Endodermal cell (in vitro differentiated cells): ENCODE measurements at regions not wholly inside any gene's neighbourhood (a gene's known extent, or its start where the extent isn't known, plus 50 kb on each side); places are given as distances from the start of the nearest gene placed in this dataset.

Experiments used
- DNase-seq: peaks from one replicate; pipeline ENCODE4 v3.0.0-alpha.2; 2017
- H3K27ac ChIP-seq: 2 replicates; pipeline ENCODE4 v1.5.1; 2013; ENCODE audit warnings: mild to moderate bottlenecking, low read depth, low read length, moderate library complexity
- H3K27me3 ChIP-seq: 2 replicates; pipeline ENCODE4 v1.6.1; 2013; ENCODE audit warnings: mild to moderate bottlenecking, low read length, moderate library complexity; ENCODE audit not compliant: insufficient read depth, control insufficient read depth, poor library complexity, severe bottlenecking
- H3K36me3 ChIP-seq: 2 replicates; pipeline ENCODE4 v1.7.0; 2013; ENCODE audit warnings: mild to moderate bottlenecking, low read length, moderate library complexity; ENCODE audit not compliant: control insufficient read depth, insufficient read depth
- H3K4me1 ChIP-seq: one replicate; pipeline ENCODE4 v1.7.0; 2013; ENCODE audit warnings: low read length; ENCODE audit not compliant: control insufficient read depth, insufficient read depth
- H3K4me3 ChIP-seq: 2 replicates; pipeline ENCODE4 v1.5.1; 2013; ENCODE audit warnings: mild to moderate bottlenecking, low read length, moderate library complexity
- H3K9ac ChIP-seq: 2 replicates; pipeline ENCODE4 v1.6.1; 2013; ENCODE audit warnings: mild to moderate bottlenecking, low read length, moderate library complexity; ENCODE audit not compliant: poor library complexity, severe bottlenecking; ENCODE audit errors: extremely low read depth
- H3K9me3 ChIP-seq: 2 replicates; pipeline ENCODE4 v1.6.1; 2013; ENCODE audit warnings: mild to moderate bottlenecking, low read length, moderate library complexity; ENCODE audit not compliant: control insufficient read depth
- H3K27ac Mint-ChIP-seq: 2 replicates; pipeline ENCODE4 v1.8.0; 2020; ENCODE audit warnings: mixed read lengths
- H3K27me3 Mint-ChIP-seq: 2 replicates; pipeline ENCODE4 v1.8.0; 2021; ENCODE audit warnings: mild to moderate bottlenecking, mixed read lengths; ENCODE audit not compliant: insufficient read depth
- H3K36me3 Mint-ChIP-seq: 2 replicates; pipeline ENCODE4 v1.8.0; 2020; ENCODE audit warnings: low read depth, mixed read lengths
- H3K4me1 Mint-ChIP-seq: 2 replicates; pipeline ENCODE4 v1.8.0; 2020; ENCODE audit warnings: mixed read lengths
- H3K4me3 Mint-ChIP-seq: 2 replicates; pipeline ENCODE4 v1.8.0; 2020; ENCODE audit warnings: mild to moderate bottlenecking, moderate library complexity, mixed read lengths
- H3K9me3 Mint-ChIP-seq: 2 replicates; pipeline ENCODE4 v1.8.0; 2020; ENCODE audit warnings: mild to moderate bottlenecking, mixed read lengths
- WGBS, 2 experiments: methylation state at CpG; one replicate each; pipeline versions ENCODE4 v1.1.5 to v1.1.7; 2013; ENCODE audit warnings: missing lambda C conversion rate in 2 of 2, mixed read lengths in 1 of 2; ENCODE audit not compliant: insufficient coverage in 1 of 2, insufficient read length in 1 of 2; 5-methylcytosine and 5-hydroxymethylcytosine counted together
- TF ChIP-seq, protein P1 (sequence below): fragments of 200-600 bp; sonication (generic); conservative IDR thresholded peaks from 2 replicates; pipeline ENCODE4 v1.5.0; 2021; ENCODE audit warnings: antibody characterized with exemption, mild to moderate bottlenecking

DNA sequence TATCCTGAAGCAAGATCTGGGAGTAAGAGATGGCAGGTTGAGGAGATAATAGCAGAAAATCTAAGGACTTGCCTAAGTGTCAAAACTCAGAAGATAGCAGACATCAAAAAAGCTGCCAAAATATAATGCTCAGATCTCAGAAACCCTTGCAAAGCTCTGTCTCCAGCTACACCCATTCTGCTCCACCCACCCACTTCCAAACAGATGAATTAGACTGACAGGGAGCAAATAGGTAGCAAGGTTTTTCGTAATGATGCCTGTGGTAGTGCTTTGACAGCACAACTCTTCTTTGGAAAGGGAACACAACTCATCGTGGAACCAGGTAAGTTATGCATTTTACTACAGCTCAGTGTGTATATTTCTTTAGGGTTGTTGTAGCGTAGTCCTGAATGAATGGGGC, 132.6 kb downstream of the DAD1 start:
- no peaks in the 10 kb centered on the region for H3K36me3 ChIP-seq
- Mint-ChIP-seq H3K4me1 (peaks cover 6% of the 10 kb centered on the region), H3K36me3 (no peaks in the 10 kb centered on the region), H3K27me3 (peaks cover 5% of the 10 kb centered on the region), H3K27ac (no peak overlapping the region), H3K4me3 (no peak overlapping the region), H3K9me3 (no peaks in the 10 kb centered on the region)
- 91 to 95% methylated on average over 3 of the region's 3 CpGs for WGBS, 2 experiments
- DNase-seq, result peak; percentile 3
- H3K4me3 ChIP-seq, result no peak overlapping the region
- no peak overlapping the region for H3K27ac ChIP-seq
- H3K9ac ChIP-seq, result no peak overlapping the region
- TF ChIP-seq, protein P1, sequence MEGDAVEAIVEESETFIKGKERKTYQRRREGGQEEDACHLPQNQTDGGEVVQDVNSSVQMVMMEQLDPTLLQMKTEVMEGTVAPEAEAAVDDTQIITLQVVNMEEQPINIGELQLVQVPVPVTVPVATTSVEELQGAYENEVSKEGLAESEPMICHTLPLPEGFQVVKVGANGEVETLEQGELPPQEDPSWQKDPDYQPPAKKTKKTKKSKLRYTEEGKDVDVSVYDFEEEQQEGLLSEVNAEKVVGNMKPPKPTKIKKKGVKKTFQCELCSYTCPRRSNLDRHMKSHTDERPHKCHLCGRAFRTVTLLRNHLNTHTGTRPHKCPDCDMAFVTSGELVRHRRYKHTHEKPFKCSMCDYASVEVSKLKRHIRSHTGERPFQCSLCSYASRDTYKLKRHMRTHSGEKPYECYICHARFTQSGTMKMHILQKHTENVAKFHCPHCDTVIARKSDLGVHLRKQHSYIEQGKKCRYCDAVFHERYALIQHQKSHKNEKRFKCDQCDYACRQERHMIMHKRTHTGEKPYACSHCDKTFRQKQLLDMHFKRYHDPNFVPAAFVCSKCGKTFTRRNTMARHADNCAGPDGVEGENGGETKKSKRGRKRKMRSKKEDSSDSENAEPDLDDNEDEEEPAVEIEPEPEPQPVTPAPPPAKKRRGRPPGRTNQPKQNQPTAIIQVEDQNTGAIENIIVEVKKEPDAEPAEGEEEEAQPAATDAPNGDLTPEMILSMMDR, result no peak
- peaks cover 3% of the 10 kb centered on the region for H3K4me1 ChIP-seq
- H3K27me3 ChIP-seq, result peaks cover 17% of the 10 kb centered on the region
- no peaks in the 10 kb centered on the region for H3K9me3 ChIP-seq

DNA sequence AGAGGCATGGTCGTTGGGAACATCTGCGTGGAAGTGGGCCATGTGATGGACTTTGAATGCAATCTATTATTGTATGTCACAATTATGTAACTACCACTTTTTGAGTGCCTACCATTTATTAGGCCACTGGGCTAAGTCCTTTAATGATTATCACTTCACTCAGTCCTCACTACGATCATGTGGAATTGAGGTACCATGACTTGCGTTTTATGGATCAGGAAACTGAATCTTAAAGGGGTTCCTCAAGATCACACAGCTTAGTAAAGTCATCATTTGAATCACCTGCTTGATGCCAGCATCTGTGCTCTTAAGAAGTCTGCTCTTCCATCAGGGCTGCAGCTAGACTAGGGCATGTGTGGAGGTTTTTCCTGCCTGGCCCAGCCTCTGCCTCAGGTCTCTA, 136.7 kb downstream of the DAD1 start:
- Histone ChIP-seq H3K9ac (no peak overlapping the region), H3K36me3 (no peaks in the 10 kb centered on the region), H3K27me3 (peaks cover 1% of the 10 kb centered on the region), H3K27ac (no peak overlapping the region), H3K4me3 (no peak overlapping the region), H3K9me3 (no peaks in the 10 kb centered on the region), H3K4me1 (no peaks in the 10 kb centered on the region)
- H3K36me3 Mint-ChIP-seq, result no peaks in the 10 kb centered on the region
- WGBS, 2 experiments, result 98 to 100% methylated on average over 2 to 4 of the region's 4 CpGs
- H3K4me3 Mint-ChIP-seq, result no peak overlapping the region
- DNase-seq, result no peak
- H3K27me3 Mint-ChIP-seq, result peaks cover 4% of the 10 kb centered on the region
- no peaks in the 10 kb centered on the region for H3K9me3 Mint-ChIP-seq
- peaks cover 10% of the 10 kb centered on the region for H3K4me1 Mint-ChIP-seq
- TF ChIP-seq, protein P1, result no peak
- H3K27ac Mint-ChIP-seq, result no peak overlapping the region

DNA sequence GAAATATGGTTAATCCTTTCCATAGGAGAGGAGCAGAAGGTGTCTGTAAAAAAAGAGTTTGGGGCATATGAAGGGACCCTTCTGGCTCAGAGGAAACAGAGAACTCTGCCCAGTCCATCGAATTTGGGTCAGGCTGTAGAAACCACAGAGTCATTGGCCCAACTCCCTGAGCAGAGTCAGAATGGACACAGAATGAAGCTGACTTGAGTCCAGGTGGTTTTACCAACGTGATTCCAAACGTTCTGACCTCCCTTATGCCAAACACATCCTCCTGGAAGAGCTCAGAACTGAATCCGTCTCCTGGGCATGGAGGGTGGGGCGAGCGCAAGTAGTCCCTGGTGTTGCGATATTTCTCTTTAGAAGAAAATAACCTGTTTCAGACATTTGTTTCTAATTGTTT, 138.8 kb downstream of the DAD1 start:
- Mint-ChIP-seq H3K4me3 (no peak overlapping the region), H3K4me1 (peaks cover 10% of the 10 kb centered on the region), H3K36me3 (no peaks in the 10 kb centered on the region), H3K27ac (no peak overlapping the region), H3K9me3 (no peaks in the 10 kb centered on the region), H3K27me3 (peaks cover 4% of the 10 kb centered on the region)
- Histone ChIP-seq H3K27ac (no peak overlapping the region), H3K27me3 (no peaks in the 10 kb centered on the region), H3K9me3 (no peaks in the 10 kb centered on the region), H3K4me3 (no peak overlapping the region), H3K36me3 (no peaks in the 10 kb centered on the region), H3K9ac (no peak overlapping the region), H3K4me1 (no peaks in the 10 kb centered on the region)
- DNase-seq, result peak; percentile 20
- 82 to 95% methylated on average over 7 of the region's 7 CpGs for WGBS, 2 experiments
- TF ChIP-seq, protein P1, result no peak
